ENCODE measurements at regions not wholly inside any gene's neighbourhood (a gene's known extent, or its start where the extent isn't known, plus 50 kb on each side); places are given as distances from the start of the nearest gene placed in this dataset.

- TF ChIP-seq EZH2phosphoT487 (IDR thresholded peaks at IDR 0.05) (no peak), CTCF (IDR thresholded peaks at IDR 0.05) (no peak)
Observed at GRCh38 chr5:176712546-176713304, 65.4 kb downstream of the TSPAN17 start.
